Upper lobe of left lung (tissue), 4 donors: ENCODE measurements at regions not wholly inside any gene's neighbourhood (a gene's known extent, or its start where the extent isn't known, plus 50 kb on each side); places are given as distances from the start of the nearest gene placed in this dataset.

Experiments used
- POLR2AphosphoS5 ChIP-seq, 2 donors: sonication (generic); formaldehyde crosslinking; IDR thresholded peaks; one replicate each; pipeline ENCODE4 v1.5.1; 2017; ENCODE audit warnings: antibody characterized with exemption in 2 of 2
- TF ChIP-seq, protein P1 (sequence below), 6 experiments: fragments of 450-650 bp in 4 of 6; fragments of 200-600 bp in 2 of 6; sonication (generic) in 2 of 6; IDR thresholded peaks; one replicate each; pipeline ENCODE4 v1.5.1; 2016 to 2019; ENCODE audit warnings: antibody characterized with exemption in 6 of 6

DNA sequence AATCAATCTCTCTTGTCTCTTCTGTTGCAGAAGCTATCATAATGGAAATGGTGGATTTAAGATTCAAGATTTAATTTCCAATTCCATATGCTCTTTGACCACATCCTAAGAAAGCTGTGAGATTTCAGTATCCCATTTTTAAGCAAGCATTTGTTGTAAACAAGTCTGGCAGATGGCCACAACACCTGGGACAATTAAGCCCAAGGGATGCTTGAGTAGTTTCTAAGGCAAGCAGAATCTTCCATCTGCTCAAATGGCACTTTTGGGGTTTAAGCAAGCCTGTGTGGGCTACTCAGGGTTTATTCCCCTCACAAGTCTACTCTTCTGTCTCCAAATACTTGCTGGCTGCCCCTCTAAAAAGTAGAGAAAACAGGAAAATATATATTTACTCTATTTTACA lies 304.7 kb upstream of the SYT1 start:
- TF ChIP-seq, protein P1, sequence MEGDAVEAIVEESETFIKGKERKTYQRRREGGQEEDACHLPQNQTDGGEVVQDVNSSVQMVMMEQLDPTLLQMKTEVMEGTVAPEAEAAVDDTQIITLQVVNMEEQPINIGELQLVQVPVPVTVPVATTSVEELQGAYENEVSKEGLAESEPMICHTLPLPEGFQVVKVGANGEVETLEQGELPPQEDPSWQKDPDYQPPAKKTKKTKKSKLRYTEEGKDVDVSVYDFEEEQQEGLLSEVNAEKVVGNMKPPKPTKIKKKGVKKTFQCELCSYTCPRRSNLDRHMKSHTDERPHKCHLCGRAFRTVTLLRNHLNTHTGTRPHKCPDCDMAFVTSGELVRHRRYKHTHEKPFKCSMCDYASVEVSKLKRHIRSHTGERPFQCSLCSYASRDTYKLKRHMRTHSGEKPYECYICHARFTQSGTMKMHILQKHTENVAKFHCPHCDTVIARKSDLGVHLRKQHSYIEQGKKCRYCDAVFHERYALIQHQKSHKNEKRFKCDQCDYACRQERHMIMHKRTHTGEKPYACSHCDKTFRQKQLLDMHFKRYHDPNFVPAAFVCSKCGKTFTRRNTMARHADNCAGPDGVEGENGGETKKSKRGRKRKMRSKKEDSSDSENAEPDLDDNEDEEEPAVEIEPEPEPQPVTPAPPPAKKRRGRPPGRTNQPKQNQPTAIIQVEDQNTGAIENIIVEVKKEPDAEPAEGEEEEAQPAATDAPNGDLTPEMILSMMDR (IDR thresholded peaks at IDR 0.05) = no peak
- no peak for TF ChIP-seq POLR2AphosphoS5 (IDR thresholded peaks at IDR 0.05)
